ENCODE measurements at regions not wholly inside any gene's neighbourhood (a gene's known extent, or its start where the extent isn't known, plus 50 kb on each side); places are given as distances from the start of the nearest gene placed in this dataset.
A peak's percentile ranks its signal among the peaks of the same experiment; 100 is the strongest.
"Not testable (repeated sequence)": the region's sequence is repeated elsewhere in the genome, so short reads cannot be mapped to it uniquely, and the experiment has no call there.

GRCh38 chr11:106152013-106152412, 74.6 kb downstream of the AASDHPPT start:
- DNase-seq (ENCODE audit: low spot score): no peak

- no peak for DNase-seq (ENCODE audit: low spot score)
Measured at GRCh38 chr11:106152824-106153223, 75.4 kb downstream of the AASDHPPT start.

- peak; percentile 59 for DNase-seq (ENCODE audit: low spot score)
Measured at GRCh38 chr11:106156290-106156937, 79.0 kb downstream of the AASDHPPT start.

- DNase-seq (ENCODE audit: low spot score): no peak
Measured at GRCh38 chr11:106158406-106158805, 80.9 kb downstream of the AASDHPPT start.

GRCh38 chr11:106159836-106160235, 82.4 kb downstream of the AASDHPPT start:
- no peak for DNase-seq (ENCODE audit: low spot score)

- no peak for DNase-seq (ENCODE audit: low spot score)
Measured at GRCh38 chr11:106160494-106160893, 83.0 kb downstream of the AASDHPPT start.

GRCh38 chr11:106161775-106162634, 84.5 kb downstream of the AASDHPPT start:
- no peak for DNase-seq (ENCODE audit: low spot score)

- DNase-seq (ENCODE audit: low spot score): no peak
Measured at GRCh38 chr11:106167085-106167484, 89.6 kb downstream of the AASDHPPT start.

- no peak for DNase-seq (ENCODE audit: low spot score)
Measured at GRCh38 chr11:106172386-106172991, 95.0 kb downstream of the AASDHPPT start.

GRCh38 chr11:106173291-106173690, 95.8 kb downstream of the AASDHPPT start:
- DNase-seq (ENCODE audit: low spot score): no peak

- not testable (repeated sequence) for DNase-seq (ENCODE audit: low spot score)
Measured at GRCh38 chr11:106174003-106174402, 96.5 kb downstream of the AASDHPPT start.

GRCh38 chr11:106176817-106177216, 99.4 kb downstream of the AASDHPPT start:
- DNase-seq (ENCODE audit: low spot score): no peak

- no peak for DNase-seq (ENCODE audit: low spot score)
Measured at GRCh38 chr11:106177311-106177710, 99.8 kb downstream of the AASDHPPT start.

GRCh38 chr11:106178361-106178760, 100.9 kb downstream of the AASDHPPT start:
- no peak for DNase-seq (ENCODE audit: low spot score)

GRCh38 chr11:106179048-106179447, 101.6 kb downstream of the AASDHPPT start:
- DNase-seq (ENCODE audit: low spot score): no peak

- no peak for DNase-seq (ENCODE audit: low spot score)
Measured at GRCh38 chr11:106186630-106187029, 109.2 kb downstream of the AASDHPPT start.

GRCh38 chr11:106187860-106188456, 110.5 kb downstream of the AASDHPPT start:
- no peak for DNase-seq (ENCODE audit: low spot score)

GRCh38 chr11:106193956-106194355, 116.5 kb downstream of the AASDHPPT start:
- no peak for DNase-seq (ENCODE audit: low spot score)

GRCh38 chr11:106197438-106197837, 120.0 kb downstream of the AASDHPPT start:
- no peak for DNase-seq (ENCODE audit: low spot score)

GRCh38 chr11:106202935-106203620, 125.6 kb downstream of the AASDHPPT start:
- no peak for DNase-seq (ENCODE audit: low spot score)

GRCh38 chr11:106208760-106209159, 131.3 kb downstream of the AASDHPPT start:
- DNase-seq (ENCODE audit: low spot score): no peak

GRCh38 chr11:106212081-106212480, 134.6 kb downstream of the AASDHPPT start:
- no peak for DNase-seq (ENCODE audit: low spot score)

Data from cerebellar cortex (tissue), 1 donor.